SK-N-SH (cell line): ENCODE measurements at regions not wholly inside any gene's neighbourhood (a gene's known extent, or its start where the extent isn't known, plus 50 kb on each side); places are given as distances from the start of the nearest gene placed in this dataset.

ENCODE experiments used
- CTCF ChIA-PET: fragments of 300-600, 350-600 bp; formaldehyde crosslinking; extraction: SDS; loops from one replicate; lab custom pipeline; 2021; lab: Yijun Ruan, JAX
- POLR2A ChIA-PET: fragments of 350-600 bp; sonication (Branson Sonifier 250); formaldehyde crosslinking; extraction: SDS; loops from one replicate; lab custom pipeline; 2020; ENCODE audit warnings: antibody characterized with exemption, inconsistent platforms; lab: Yijun Ruan, JAX
- DNase-seq: peaks from one replicate; pipeline ENCODE4 v3.0.0; 2012
- H2AFZ ChIP-seq: fragments of 200-600 bp; sonication (generic); 2 replicates; pipeline ENCODE4 v1.8.1; 2016; ENCODE audit warnings: antibody characterized with exemption, mild to moderate bottlenecking, low read depth
- H3F3A ChIP-seq: fragments of 200-600 bp; sonication (generic); replicated peaks from 2 replicates; pipeline ENCODE3; 2016; ENCODE audit warnings: antibody characterized with exemption, mild to moderate bottlenecking; ENCODE audit not compliant: insufficient read depth
- H3K27ac ChIP-seq, 2 experiments: fragments of 200-500 bp in 1 of 2; fragments of 200-600 bp in 1 of 2; sonication (Bioruptor generic) in 1 of 2; sonication (generic), shearing (Covaris generic) in 1 of 2; 2 replicates each; pipeline versions ENCODE4 v1.5.1 to v1.6.1; 2014 to 2016; ENCODE audit warnings: low read depth in 2 of 2, inconsistent platforms in 1 of 2, low read length in 1 of 2, mild to moderate bottlenecking in 1 of 2, mixed read lengths in 1 of 2
- H3K27me3 ChIP-seq: fragments of 200-600 bp; sonication (generic), shearing (Covaris generic); 2 replicates; pipeline ENCODE4 v1.6.1; 2016; ENCODE audit warnings: mixed run types; ENCODE audit not compliant: insufficient read depth
- H3K36me3 ChIP-seq, 2 experiments: fragments of 200-500 bp in 1 of 2; fragments of 200-600 bp in 1 of 2; sonication (Bioruptor generic) in 1 of 2; sonication (generic) in 1 of 2; replicated peaks in 1 of 2; 2 replicates each; pipeline versions ENCODE3 to v1.5.1; 2014 to 2016; ENCODE audit warnings: low read length in 1 of 2, mild to moderate bottlenecking in 1 of 2; ENCODE audit not compliant: insufficient read depth in 2 of 2, control insufficient read depth in 1 of 2
- H3K4me1 ChIP-seq, 2 experiments: fragments of 200-500 bp in 1 of 2; fragments of 200-600 bp in 1 of 2; sonication (Bioruptor generic) in 1 of 2; sonication (generic), shearing (Covaris generic) in 1 of 2; 2 replicates each; pipeline versions ENCODE4 v1.5.1 to v1.6.1; 2014 to 2016; ENCODE audit warnings: low read depth in 1 of 2, low read length in 1 of 2, mixed run types in 1 of 2; ENCODE audit not compliant: insufficient read depth in 2 of 2, control insufficient read depth in 1 of 2
- H3K4me2 ChIP-seq: fragments of 200-600 bp; sonication (generic), shearing (Covaris generic); 2 replicates; pipeline ENCODE4 v1.6.1; 2017; ENCODE audit warnings: mixed run types
- H3K4me3 ChIP-seq, 2 experiments: fragments of 200-500 bp in 1 of 2; fragments of 200-600 bp in 1 of 2; sonication (Bioruptor generic) in 1 of 2; sonication (generic), shearing (Covaris generic) in 1 of 2; 2 replicates each; pipeline versions ENCODE4 v1.5.1 to v1.8.1; 2014 to 2016; ENCODE audit warnings: low read depth in 2 of 2, inconsistent platforms in 1 of 2, low read length in 1 of 2, mild to moderate bottlenecking in 1 of 2, mixed read lengths in 1 of 2, moderate library complexity in 1 of 2
- H3K79me2 ChIP-seq: fragments of 200-600 bp; sonication (generic); 2 replicates; pipeline ENCODE4 v1.8.1; 2017; ENCODE audit warnings: mild to moderate bottlenecking; ENCODE audit not compliant: insufficient read depth
- H3K9ac ChIP-seq: fragments of 200-600 bp; sonication (generic); 2 replicates; pipeline ENCODE4 v1.6.1; 2017; ENCODE audit warnings: mixed run types
- H3K9me2 ChIP-seq: fragments of 200-600 bp; sonication (generic); 2 replicates; pipeline ENCODE4 v1.6.1; 2017; ENCODE audit warnings: mixed run types
- H3K9me3 ChIP-seq: fragments of 200-600 bp; sonication (generic); 2 replicates; pipeline ENCODE4 v1.6.1; 2017; ENCODE audit warnings: mixed run types, mild to moderate bottlenecking, moderate library complexity
- H4K20me1 ChIP-seq: fragments of 200-600 bp; sonication (generic); 2 replicates; pipeline ENCODE4 v1.6.1; 2017; ENCODE audit warnings: mild to moderate bottlenecking, mixed run types; ENCODE audit not compliant: insufficient read depth
- EP300 ChIP-seq, 2 experiments: IDR thresholded peaks; 2 replicates each; pipeline versions ENCODE4 v1.4.0 to v1.6.1; 2012; ENCODE audit warnings: borderline replicate concordance in 1 of 2, low read depth in 1 of 2, low read length in 1 of 2
- FOSL2 ChIP-seq: IDR thresholded peaks from 2 replicates; pipeline ENCODE4 v1.4.0; 2012; ENCODE audit warnings: low read depth, mild to moderate bottlenecking, moderate library complexity, borderline replicate concordance
- FOXJ3 ChIP-seq: sonication (generic); formaldehyde crosslinking; IDR thresholded peaks from 2 replicates; pipeline ENCODE4 v1.5.1; 2020; ENCODE audit warnings: mild to moderate bottlenecking, missing genetic modification reagents
- FOXM1 ChIP-seq: IDR thresholded peaks from 2 replicates; pipeline ENCODE4 v1.4.0; 2012; ENCODE audit warnings: low read depth, mild to moderate bottlenecking
- PBX3 ChIP-seq: IDR thresholded peaks from 2 replicates; pipeline ENCODE4; 2012
- POLR2AphosphoS5 ChIP-seq: IDR thresholded peaks from 2 replicates; pipeline ENCODE4 v1.6.1; 2012; ENCODE audit warnings: low read depth, low read length
- RCOR1 ChIP-seq: fragments of 150-350 bp; IDR thresholded peaks from 2 replicates; pipeline ENCODE4 v1.6.1; 2017; ENCODE audit warnings: antibody characterized with exemption, low read length
- REST ChIP-seq: IDR thresholded peaks from 2 replicates; pipeline ENCODE4 v1.6.1; 2012; ENCODE audit warnings: mild to moderate bottlenecking, low read depth, low read length, moderate library complexity
- TCF12 ChIP-seq: IDR thresholded peaks from 2 replicates; pipeline ENCODE4 v1.4.0; 2012
- TEAD4 ChIP-seq: IDR thresholded peaks from 2 replicates; pipeline ENCODE4 v1.4.0; 2012; ENCODE audit warnings: mild to moderate bottlenecking, borderline replicate concordance; ENCODE audit not compliant: insufficient read depth
- USF1 ChIP-seq: IDR thresholded peaks from 2 replicates; pipeline ENCODE4 v1.4.0; 2012; ENCODE audit warnings: low read depth, borderline replicate concordance
- USF2 ChIP-seq: fragments of 150-350 bp; IDR thresholded peaks from 2 replicates; pipeline ENCODE4 v1.6.1; 2017; ENCODE audit warnings: antibody characterized with exemption, low read length, low read depth, borderline replicate concordance
- WGBS: methylation state at CpG from one replicate; pipeline ENCODE4 v1.1.6; 2017; ENCODE audit warnings: low lambda C conversion rate; 5-methylcytosine and 5-hydroxymethylcytosine counted together

DNA sequence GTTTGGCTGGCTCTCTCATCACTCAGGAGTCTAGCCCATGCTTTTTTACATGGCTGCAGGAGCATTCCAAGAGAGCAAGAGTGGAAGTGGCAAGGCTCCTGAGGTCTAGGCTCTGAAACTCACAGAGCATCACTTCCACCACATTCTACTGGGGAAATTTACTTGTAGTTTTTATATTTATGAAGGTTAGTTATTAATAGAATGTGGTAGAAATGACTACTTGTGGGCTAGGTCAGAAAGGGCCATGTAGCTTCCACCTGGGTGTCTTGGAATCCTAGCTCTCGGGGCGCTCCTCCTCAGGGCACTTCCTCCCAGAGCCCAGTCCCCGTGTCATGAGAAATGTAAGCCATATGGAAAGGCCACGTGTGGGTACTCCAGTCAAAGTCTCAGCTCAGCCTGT, 127.0 kb upstream of the CASK start (continued):
- TF ChIP-seq USF2 (no peak), PBX3 (no peak), RCOR1 (no peak)

- Histone ChIP-seq H3K4me3 (no peak overlapping the region), H2AFZ (no peak overlapping the region), H3K4me1 (no peaks in the 10 kb centered on the region), H3F3A (no peaks in the 10 kb centered on the region), H3K9me2 (no peaks in the 10 kb centered on the region), H3K9ac (no peak overlapping the region), H3K36me3 (no peaks in the 10 kb centered on the region), H3K79me2 (no peaks in the 10 kb centered on the region), H4K20me1 (no peaks in the 10 kb centered on the region), H3K9me3 (no peaks in the 10 kb centered on the region), H3K4me2 (no peak overlapping the region), H3K27ac (no peak overlapping the region), H3K27me3 (no peaks in the 10 kb centered on the region)
- 13% methylated on average over 5 of the region's 5 CpGs for WGBS
- DNase-seq = no peak
- CTCF ChIA-PET = no interaction called here
- POLR2A ChIA-PET = no interaction called here
- TF ChIP-seq POLR2AphosphoS5 (no peak), TEAD4 (no peak), TCF12 (no peak), USF1 (no peak), FOXM1 (no peak), FOSL2 (no peak), FOXJ3 (no peak), EP300 (IDR thresholded peaks at IDR 0.05; ENCODE audit: borderline replicate concordance in 1 of 2, low read depth in 1 of 2, low read length in 1 of 2) (no peak)
Measured at GRCh38 chrX:42047886-42048285, 124.5 kb upstream of the CASK start.

DNA sequence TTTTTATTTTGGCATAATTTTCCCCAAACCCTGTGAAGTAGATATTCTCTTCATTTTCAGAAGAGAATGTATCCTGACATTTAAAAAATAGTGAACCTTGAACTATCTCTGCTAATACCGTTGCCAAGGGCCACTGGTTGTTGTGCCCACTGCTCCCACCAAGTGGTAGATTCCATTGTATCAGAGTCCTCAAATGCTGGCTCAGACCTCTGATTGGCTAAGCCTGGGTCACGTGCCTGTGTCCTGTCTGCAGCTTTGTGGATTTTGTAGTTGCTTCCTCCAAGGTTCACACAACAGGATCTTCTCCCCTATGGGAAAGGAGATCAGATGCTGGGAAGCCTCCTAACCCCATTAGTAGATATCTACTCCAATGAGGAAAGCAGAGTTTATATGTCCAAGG, 104.8 kb upstream of the CASK start:
- no peaks in the 10 kb centered on the region for H3F3A ChIP-seq

More for the DNA sequence above, 104.8 kb upstream of the CASK start:
- Histone ChIP-seq H3K9me3 (no peaks in the 10 kb centered on the region; the same call in 1 of the 2 replicates), H3K4me2 (no peak overlapping the region), H4K20me1 (no peaks in the 10 kb centered on the region), H2AFZ (no peak overlapping the region), H3K4me1 (no peaks in the 10 kb centered on the region), H3K27ac (no peak overlapping the region), H3K4me3 (no peak overlapping the region), H3K9me2 (no peaks in the 10 kb centered on the region), H3K9ac (no peak overlapping the region), H3K27me3 (no peaks in the 10 kb centered on the region; the same call in 1 of the 2 replicates), H3K79me2 (no peaks in the 10 kb centered on the region), H3K36me3 (no peaks in the 10 kb centered on the region)
- TF ChIP-seq USF1 = peak; percentile 64; the same call in 1 of the 2 replicates
- TF ChIP-seq FOXM1 = no peak
- no peak for TF ChIP-seq REST
- POLR2A ChIA-PET = no interaction called here
- WGBS = 0% methylated on average over 2 of the region's 2 CpGs
- CTCF ChIA-PET = no interaction called here
- peak; percentile 2 for DNase-seq
